ENCODE measurements at regions not wholly inside any gene's neighbourhood (a gene's known extent, or its start where the extent isn't known, plus 50 kb on each side); places are given as distances from the start of the nearest gene placed in this dataset.
"Not testable (repeated sequence)": the region's sequence is repeated elsewhere in the genome, so short reads cannot be mapped to it uniquely, and the experiment has no call there.

DNA sequence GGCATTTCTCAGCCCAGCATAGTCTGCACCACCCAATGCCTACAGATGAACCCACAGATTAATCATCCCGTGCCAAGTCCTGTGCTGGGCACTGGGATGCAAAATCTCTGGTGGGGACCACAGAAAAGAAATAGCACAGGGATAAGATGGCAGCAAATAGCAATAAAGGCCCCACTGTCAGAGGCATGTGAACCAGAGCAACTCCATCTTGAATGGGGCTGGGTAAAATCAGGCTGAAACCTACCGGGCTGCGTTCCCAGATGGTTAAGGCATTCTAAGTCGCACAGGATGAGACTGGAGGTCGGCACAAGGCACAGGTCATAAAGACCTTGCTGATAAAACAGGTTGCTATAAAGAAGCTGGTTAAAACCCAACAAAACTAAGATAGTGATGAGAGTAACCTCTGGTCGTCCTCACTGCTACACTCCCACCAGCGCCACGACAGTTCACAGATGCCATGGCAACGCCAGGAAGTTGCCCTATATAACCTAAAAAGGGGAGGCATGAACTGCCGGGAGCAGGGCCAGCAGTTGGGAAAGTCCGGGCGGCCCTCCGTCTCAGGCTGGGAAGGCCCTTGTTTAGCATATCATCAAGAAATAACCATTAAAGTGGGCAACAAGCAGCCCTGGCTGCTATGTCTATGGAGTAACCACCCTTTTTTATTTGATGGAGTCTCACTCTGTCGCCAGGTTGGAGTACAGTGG is 65.2 kb downstream of the C9orf50 start:
- Histone ChIP-seq H3K4me3 (no peak overlapping the region), H3K9me3 (ENCODE audit: low read depth, low read length) (no peaks in the 10 kb centered on the region), H3K36me3 (ENCODE audit: insufficient read depth, low read length) (no peaks in the 10 kb centered on the region), H3K9ac (ENCODE audit: insufficient read length) (no peak overlapping the region), H3K27ac (no peak overlapping the region)
- DNase-seq (ENCODE audit: low read depth, low spot score) = no peak
- TF ChIP-seq EZH2 (IDR thresholded peaks at IDR 0.05) (no peak), POLR2AphosphoS5 (IDR thresholded peaks at IDR 0.05; ENCODE audit: borderline replicate concordance, low read depth, low read length) (no peak), FOXP2 (optimal IDR thresholded peaks at IDR 0.05; ENCODE audit: control extremely low read depth, extremely low read length, insufficient read depth) (no peak)

DNA sequence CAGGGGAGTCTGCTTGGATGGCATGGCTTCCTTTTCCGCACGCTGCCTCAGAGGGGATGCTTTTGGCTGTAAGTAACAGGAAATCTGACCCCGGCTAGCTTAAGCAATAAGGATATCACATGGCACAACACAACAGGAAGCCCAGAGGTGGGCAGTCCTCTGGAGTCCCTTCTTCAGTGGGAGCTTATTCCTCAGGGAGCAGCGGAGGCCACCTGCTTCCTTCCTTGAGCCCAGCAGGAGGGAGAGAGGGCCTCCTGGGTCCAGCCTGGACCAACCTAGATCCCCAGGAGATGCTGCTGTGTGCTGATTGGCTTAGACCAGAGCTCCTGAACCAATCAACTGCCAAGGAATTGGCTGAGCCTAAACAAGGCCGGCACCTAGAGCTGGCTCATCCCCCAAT is 66.3 kb downstream of the C9orf50 start:
- TF ChIP-seq EZH2 (IDR thresholded peaks at IDR 0.05) (no peak), FOXP2 (optimal IDR thresholded peaks at IDR 0.05; ENCODE audit: control extremely low read depth, extremely low read length, insufficient read depth) (no peak), POLR2AphosphoS5 (IDR thresholded peaks at IDR 0.05; ENCODE audit: borderline replicate concordance, low read depth, low read length) (no peak)
- no peak overlapping the region for H3K4me3 ChIP-seq

DNA sequence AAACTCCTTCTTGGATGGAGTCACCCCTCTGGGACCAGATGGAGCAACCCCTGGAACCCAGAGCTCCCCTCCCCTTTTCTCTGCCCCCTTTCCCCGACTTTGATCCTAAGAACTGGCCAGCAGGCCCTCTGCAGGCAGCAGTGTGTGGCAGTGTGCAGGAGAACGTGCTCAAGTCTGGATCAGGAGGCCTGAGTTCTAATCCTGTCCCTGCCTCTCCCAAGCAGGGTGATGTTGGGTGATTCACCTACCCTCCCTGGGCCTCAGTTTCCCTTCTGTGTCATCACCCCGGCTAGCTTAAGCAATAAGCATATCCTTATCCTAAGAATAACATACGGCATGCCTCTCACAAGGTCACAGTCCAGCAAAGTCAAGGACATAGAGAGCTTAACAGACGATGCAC is 67.6 kb downstream of the C9orf50 start:
- no peak overlapping the region for H3K9ac ChIP-seq (ENCODE audit: insufficient read length)
- DNase-seq (ENCODE audit: low read depth, low spot score) = no peak
- no peak overlapping the region for H3K4me3 ChIP-seq
- no peaks in the 10 kb centered on the region for H3K9me3 ChIP-seq (ENCODE audit: low read depth, low read length)
- no peaks in the 10 kb centered on the region for H3K36me3 ChIP-seq (ENCODE audit: insufficient read depth, low read length)
- TF ChIP-seq POLR2AphosphoS5 (IDR thresholded peaks at IDR 0.05; ENCODE audit: borderline replicate concordance, low read depth, low read length) = no peak
- no peak for TF ChIP-seq FOXP2 (optimal IDR thresholded peaks at IDR 0.05; ENCODE audit: control extremely low read depth, extremely low read length, insufficient read depth)
- no peak for TF ChIP-seq EZH2 (IDR thresholded peaks at IDR 0.05)
- no peak overlapping the region for H3K27ac ChIP-seq

More for the DNA sequence above, 66.3 kb downstream of the C9orf50 start:
- Histone ChIP-seq H3K9me3 (ENCODE audit: low read depth, low read length) (no peaks in the 10 kb centered on the region), H3K9ac (ENCODE audit: insufficient read length) (no peak overlapping the region), H3K36me3 (ENCODE audit: insufficient read depth, low read length) (no peaks in the 10 kb centered on the region), H3K27ac (no peak overlapping the region)
- DNase-seq (ENCODE audit: low read depth, low spot score) = no peak

DNA sequence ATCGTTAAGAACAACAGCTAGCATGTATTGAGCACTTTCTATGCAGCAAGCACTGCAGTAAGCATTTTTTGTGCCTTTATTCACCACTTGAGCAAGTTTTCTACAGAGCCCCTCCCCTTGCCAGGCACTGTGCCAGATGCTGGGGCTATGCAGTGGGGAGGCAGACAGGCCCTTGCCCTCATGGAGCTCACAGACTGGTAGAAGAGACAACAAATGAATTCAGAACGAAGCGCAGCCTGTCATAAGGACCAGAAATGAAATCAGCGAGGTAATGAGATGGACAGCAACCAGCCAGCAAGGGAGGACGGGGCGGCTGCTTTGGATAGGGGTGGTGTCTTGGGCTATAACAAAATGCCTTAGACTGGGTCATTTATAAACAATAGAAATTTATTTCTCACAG is 68.8 kb downstream of the C9orf50 start:
- H3K36me3 ChIP-seq (ENCODE audit: insufficient read depth, low read length) = no peaks in the 10 kb centered on the region
- DNase-seq (ENCODE audit: low read depth, low spot score) = no peak
- peak overlapping the region; percentile 30; the same call in 1 of the 2 replicates for H3K27ac ChIP-seq
- TF ChIP-seq POLR2AphosphoS5 (IDR thresholded peaks at IDR 0.05; ENCODE audit: borderline replicate concordance, low read depth, low read length) (no peak), FOXP2 (optimal IDR thresholded peaks at IDR 0.05; ENCODE audit: control extremely low read depth, extremely low read length, insufficient read depth) (no peak), EZH2 (IDR thresholded peaks at IDR 0.05) (no peak)
- no peak overlapping the region for H3K4me3 ChIP-seq
- no peaks in the 10 kb centered on the region for H3K9me3 ChIP-seq (ENCODE audit: low read depth, low read length)
- H3K9ac ChIP-seq (ENCODE audit: insufficient read length) = no peak overlapping the region

DNA sequence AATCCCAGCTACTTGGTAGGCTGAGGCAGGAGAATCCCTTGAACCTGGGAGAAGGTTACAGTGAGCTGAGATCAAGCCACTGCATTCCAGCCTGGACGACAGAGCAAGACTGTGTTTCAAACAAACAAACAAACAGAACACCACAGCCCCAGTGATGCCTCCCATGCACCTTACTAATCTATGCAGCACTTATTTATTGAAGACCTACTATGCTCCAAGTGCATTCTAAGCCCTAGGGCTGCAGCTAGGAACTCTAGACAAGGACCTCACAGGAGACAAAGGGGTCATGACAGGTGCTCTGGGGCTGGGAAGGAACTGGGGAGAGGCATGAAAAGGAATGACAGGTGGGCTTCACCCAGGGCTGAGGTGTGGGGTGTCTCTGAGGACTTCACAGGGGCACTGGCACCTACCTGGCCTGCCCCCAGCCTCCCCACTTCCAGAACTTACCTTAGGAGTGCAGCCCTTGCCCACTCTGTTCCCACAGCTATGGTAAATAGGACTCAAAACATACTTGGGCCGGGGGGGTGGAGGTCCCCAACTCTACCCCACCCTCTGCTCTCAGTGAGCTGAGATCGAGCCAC is 69.4 kb downstream of the C9orf50 start:
- Histone ChIP-seq H3K36me3 (ENCODE audit: insufficient read depth, low read length) (no peaks in the 10 kb centered on the region), H3K9me3 (ENCODE audit: low read depth, low read length) (no peaks in the 10 kb centered on the region), H3K9ac (ENCODE audit: insufficient read length) (no peak overlapping the region), H3K4me3 (no peak overlapping the region), H3K27ac (peak overlapping the region; percentile 30; the same call in 1 of the 2 replicates)
- TF ChIP-seq FOXP2 (optimal IDR thresholded peaks at IDR 0.05; ENCODE audit: control extremely low read depth, extremely low read length, insufficient read depth) (no peak), POLR2AphosphoS5 (IDR thresholded peaks at IDR 0.05; ENCODE audit: borderline replicate concordance, low read depth, low read length) (no peak), EZH2 (IDR thresholded peaks at IDR 0.05) (no peak)
- DNase-seq (ENCODE audit: low read depth, low spot score) = no peak

DNA sequence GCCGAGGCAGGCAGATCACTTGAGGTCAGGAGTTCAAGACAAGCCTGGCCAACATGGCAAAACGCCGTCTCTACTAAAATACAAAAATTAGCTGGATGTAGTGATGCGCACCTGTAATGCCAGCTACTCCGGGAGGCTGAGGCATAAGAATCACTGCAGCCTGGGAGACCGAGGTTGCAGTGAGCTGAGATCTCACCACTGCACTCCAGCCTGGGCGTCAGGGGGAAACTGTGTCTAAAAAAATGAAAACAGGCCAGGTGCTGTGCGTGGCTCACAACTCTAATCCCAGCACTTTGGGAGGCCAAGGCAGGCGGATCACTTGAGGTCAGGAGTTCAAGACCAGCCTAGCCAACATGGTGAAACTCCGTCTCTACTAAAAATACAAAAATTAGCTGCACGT is 69.9 kb downstream of the C9orf50 start:
- H3K36me3 ChIP-seq (ENCODE audit: insufficient read depth, low read length); H3K9ac ChIP-seq (ENCODE audit: insufficient read length); DNase-seq (ENCODE audit: low read depth, low spot score); H3K9me3 ChIP-seq (ENCODE audit: low read depth, low read length); H3K27ac ChIP-seq; H3K4me3 ChIP-seq: not testable (repeated sequence)

DNA sequence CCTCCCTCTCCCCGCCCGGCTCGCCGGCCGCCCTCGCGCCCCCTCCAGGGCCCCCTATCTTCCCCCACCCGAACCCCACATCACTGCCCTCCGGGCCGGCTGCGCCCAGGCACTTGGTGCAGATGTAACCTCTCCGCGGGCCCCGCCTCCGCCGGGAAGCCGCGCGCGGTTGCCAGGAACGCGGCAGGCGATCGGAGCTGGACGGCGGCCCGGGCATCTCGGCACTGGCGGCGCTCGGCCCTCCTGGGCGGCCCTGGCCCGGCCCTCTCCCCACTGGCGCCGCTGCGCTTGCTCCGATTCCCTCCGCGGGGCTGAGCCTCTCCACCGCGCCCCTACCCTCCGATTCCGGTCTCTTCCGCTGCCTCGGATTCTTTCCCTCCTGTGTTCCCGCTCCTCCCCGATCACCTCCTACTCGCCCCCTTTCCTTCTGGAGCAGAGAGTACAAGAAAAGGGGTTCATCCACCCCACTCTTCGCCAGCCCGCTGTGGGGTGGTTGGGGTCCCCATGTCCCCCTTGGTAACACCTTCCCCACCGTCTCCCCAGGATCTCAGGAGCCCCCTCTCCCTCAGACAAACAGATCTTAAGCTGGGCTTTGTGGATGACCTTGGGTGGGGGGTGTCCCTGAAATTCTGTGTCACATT is 70.6 kb downstream of the C9orf50 start:
- no peak overlapping the region for H3K4me3 ChIP-seq
- H3K9ac ChIP-seq (ENCODE audit: insufficient read length) = no peak overlapping the region
- no peak overlapping the region for H3K27ac ChIP-seq

DNA sequence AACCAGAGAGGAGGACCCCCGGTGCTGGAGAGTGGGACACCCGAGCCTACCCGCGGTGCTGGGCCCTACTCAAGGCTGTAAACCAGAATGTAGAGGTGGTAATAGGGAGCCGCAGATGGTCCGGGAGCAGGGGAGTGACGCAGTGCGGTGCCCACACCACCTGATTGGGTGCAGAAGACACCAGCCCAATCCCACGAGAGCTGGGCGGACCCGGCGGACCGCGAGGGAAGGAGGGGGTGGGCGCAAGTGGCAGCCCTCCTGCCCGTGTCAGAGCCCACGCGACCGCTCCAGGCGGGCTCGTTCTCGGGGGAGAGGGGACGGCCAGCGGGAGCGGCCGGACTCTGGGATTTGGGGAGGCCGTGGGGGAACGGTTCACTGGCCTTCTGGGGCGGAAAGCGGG is 71.2 kb downstream of the C9orf50 start:
- Histone ChIP-seq H3K9ac (ENCODE audit: insufficient read length) (no peak overlapping the region), H3K27ac (no peak overlapping the region), H3K4me3 (no peak overlapping the region), H3K36me3 (ENCODE audit: insufficient read depth, low read length) (no peaks in the 10 kb centered on the region), H3K9me3 (ENCODE audit: low read depth, low read length) (no peaks in the 10 kb centered on the region)
- no peak for DNase-seq (ENCODE audit: low read depth, low spot score)
- TF ChIP-seq EZH2 (IDR thresholded peaks at IDR 0.05) (no peak), POLR2AphosphoS5 (IDR thresholded peaks at IDR 0.05; ENCODE audit: borderline replicate concordance, low read depth, low read length) (no peak), FOXP2 (optimal IDR thresholded peaks at IDR 0.05; ENCODE audit: control extremely low read depth, extremely low read length, insufficient read depth) (no peak)

More for the DNA sequence above, 70.6 kb downstream of the C9orf50 start:
- no peak for DNase-seq (ENCODE audit: low read depth, low spot score)
- Histone ChIP-seq H3K9me3 (ENCODE audit: low read depth, low read length) (no peaks in the 10 kb centered on the region), H3K36me3 (ENCODE audit: insufficient read depth, low read length) (no peaks in the 10 kb centered on the region)
- no peak for TF ChIP-seq POLR2AphosphoS5 (IDR thresholded peaks at IDR 0.05; ENCODE audit: borderline replicate concordance, low read depth, low read length)
- no peak for TF ChIP-seq EZH2 (IDR thresholded peaks at IDR 0.05)
